ENCODE measurements at regions not wholly inside any gene's neighbourhood (a gene's known extent, or its start where the extent isn't known, plus 50 kb on each side); places are given as distances from the start of the nearest gene placed in this dataset.
"Not testable (repeated sequence)": the region's sequence is repeated elsewhere in the genome, so short reads cannot be mapped to it uniquely, and the experiment has no call there.

GRCh38 chr3:107450254-107450893 is 72.4 kb upstream of the BBX start:
- no peak for DNase-seq
- Mint-ChIP-seq H3K4me3 (no peak overlapping the region), H3K36me3 (ENCODE audit: low read depth) (no peaks in the 10 kb centered on the region), H3K4me1 (no peaks in the 10 kb centered on the region), H3K27me3 (peaks cover 2% of the 10 kb centered on the region), H3K27ac (no peak overlapping the region)
- no peaks in the 10 kb centered on the region for H3K9me3 ChIP-seq (ENCODE audit: control insufficient read depth, low read length, poor library complexity, severe bottlenecking)
- no peak for ATAC-seq

GRCh38 chr3:107452436-107452835 is 70.3 kb upstream of the BBX start:
- no peak for ATAC-seq
- no peak overlapping the region for H3K27ac Mint-ChIP-seq
- DNase-seq: no peak
- H3K4me3 Mint-ChIP-seq: no peak overlapping the region
- no peaks in the 10 kb centered on the region for H3K36me3 Mint-ChIP-seq (ENCODE audit: low read depth)
- H3K4me1 Mint-ChIP-seq: no peaks in the 10 kb centered on the region
- peaks cover 6% of the 10 kb centered on the region for H3K27me3 Mint-ChIP-seq
- H3K9me3 ChIP-seq (ENCODE audit: control insufficient read depth, low read length, poor library complexity, severe bottlenecking): no peaks in the 10 kb centered on the region

- DNase-seq: no peak
- H3K4me3 Mint-ChIP-seq: no peak overlapping the region
- no peak overlapping the region for H3K27ac Mint-ChIP-seq
- H3K27me3 Mint-ChIP-seq: peaks cover 14% of the 10 kb centered on the region
- no peaks in the 10 kb centered on the region for H3K4me1 Mint-ChIP-seq
- no peak for ATAC-seq
- H3K9me3 ChIP-seq (ENCODE audit: control insufficient read depth, low read length, poor library complexity, severe bottlenecking): no peaks in the 10 kb centered on the region
- peaks cover 4% of the 10 kb centered on the region for H3K36me3 Mint-ChIP-seq (ENCODE audit: low read depth)
These were observed 69.3 kb upstream of the BBX start for GRCh38 chr3:107453504-107453903.

GRCh38 chr3:107455621-107456020 is 67.1 kb upstream of the BBX start:
- ATAC-seq (no peak), DNase-seq (no peak)
- peaks cover 4% of the 10 kb centered on the region for H3K36me3 Mint-ChIP-seq (ENCODE audit: low read depth)
- no peak overlapping the region for H3K4me3 Mint-ChIP-seq
- H3K27me3 Mint-ChIP-seq: peaks cover 14% of the 10 kb centered on the region
- no peaks in the 10 kb centered on the region for H3K4me1 Mint-ChIP-seq
- H3K9me3 ChIP-seq (ENCODE audit: control insufficient read depth, low read length, poor library complexity, severe bottlenecking): no peaks in the 10 kb centered on the region
- no peak overlapping the region for H3K27ac Mint-ChIP-seq

GRCh38 chr3:107456501-107456900 is 66.3 kb upstream of the BBX start:
- H3K4me1 Mint-ChIP-seq: no peaks in the 10 kb centered on the region
- peaks cover 4% of the 10 kb centered on the region for H3K36me3 Mint-ChIP-seq (ENCODE audit: low read depth)
- no peak for DNase-seq
- ATAC-seq: no peak
- H3K27ac Mint-ChIP-seq: no peak overlapping the region
- H3K27me3 Mint-ChIP-seq: peaks cover 14% of the 10 kb centered on the region
- H3K9me3 ChIP-seq (ENCODE audit: control insufficient read depth, low read length, poor library complexity, severe bottlenecking): no peaks in the 10 kb centered on the region
- no peak overlapping the region for H3K4me3 Mint-ChIP-seq

GRCh38 chr3:107458871-107459270 is 63.9 kb upstream of the BBX start:
- ATAC-seq (no peak), DNase-seq (no peak)
- Mint-ChIP-seq H3K27ac (no peak overlapping the region), H3K27me3 (peaks cover 28% of the 10 kb centered on the region), H3K4me1 (no peaks in the 10 kb centered on the region), H3K36me3 (ENCODE audit: low read depth) (peaks cover 4% of the 10 kb centered on the region), H3K4me3 (no peak overlapping the region)
- H3K9me3 ChIP-seq (ENCODE audit: control insufficient read depth, low read length, poor library complexity, severe bottlenecking): no peaks in the 10 kb centered on the region

GRCh38 chr3:107461721-107462120 is 61.0 kb upstream of the BBX start:
- Mint-ChIP-seq H3K36me3 (ENCODE audit: low read depth) (peaks cover 8% of the 10 kb centered on the region), H3K4me1 (no peaks in the 10 kb centered on the region), H3K27me3 (peaks cover 33% of the 10 kb centered on the region), H3K4me3 (no peak overlapping the region), H3K27ac (no peak overlapping the region)
- ATAC-seq: no peak
- no peak for DNase-seq
- no peaks in the 10 kb centered on the region for H3K9me3 ChIP-seq (ENCODE audit: control insufficient read depth, low read length, poor library complexity, severe bottlenecking)

GRCh38 chr3:107464037-107464436 is 58.7 kb upstream of the BBX start:
- peak overlapping the region; percentile 37 for H3K27ac Mint-ChIP-seq

GRCh38 chr3:107465064-107465631 is 57.6 kb upstream of the BBX start:
- H3K4me3 Mint-ChIP-seq: no peak overlapping the region
- H3K36me3 Mint-ChIP-seq (ENCODE audit: low read depth): peaks cover 5% of the 10 kb centered on the region
- no peak for ATAC-seq
- peaks cover 38% of the 10 kb centered on the region for H3K27me3 Mint-ChIP-seq
- H3K4me1 Mint-ChIP-seq: peaks cover 2% of the 10 kb centered on the region
- no peak overlapping the region for H3K27ac Mint-ChIP-seq
- no peaks in the 10 kb centered on the region for H3K9me3 ChIP-seq (ENCODE audit: control insufficient read depth, low read length, poor library complexity, severe bottlenecking)
- DNase-seq: no peak

More at GRCh38 chr3:107464037-107464436, 58.7 kb upstream of the BBX start:
- H3K4me1 Mint-ChIP-seq: peaks cover 2% of the 10 kb centered on the region
- no peaks in the 10 kb centered on the region for H3K9me3 ChIP-seq (ENCODE audit: control insufficient read depth, low read length, poor library complexity, severe bottlenecking)
- DNase-seq: no peak
- no peak for ATAC-seq
- H3K27me3 Mint-ChIP-seq: peaks cover 34% of the 10 kb centered on the region
- H3K4me3 Mint-ChIP-seq: no peak overlapping the region
- peaks cover 5% of the 10 kb centered on the region for H3K36me3 Mint-ChIP-seq (ENCODE audit: low read depth)

GRCh38 chr3:107468782-107469181 is 54.0 kb upstream of the BBX start:
- peaks cover 2% of the 10 kb centered on the region for H3K4me1 Mint-ChIP-seq
- H3K27ac Mint-ChIP-seq: no peak overlapping the region
- H3K36me3 Mint-ChIP-seq (ENCODE audit: low read depth): peaks cover 7% of the 10 kb centered on the region
- H3K4me3 Mint-ChIP-seq: no peak overlapping the region
- peaks cover 24% of the 10 kb centered on the region for H3K27me3 Mint-ChIP-seq
- no peak for DNase-seq
- ATAC-seq: no peak
- no peaks in the 10 kb centered on the region for H3K9me3 ChIP-seq (ENCODE audit: control insufficient read depth, low read length, poor library complexity, severe bottlenecking)

- ATAC-seq: not testable (repeated sequence)
These were observed 52.3 kb upstream of the BBX start for GRCh38 chr3:107470496-107470895.

More at GRCh38 chr3:107470496-107470895, 52.3 kb upstream of the BBX start:
- not testable (repeated sequence) for DNase-seq; H3K9me3 ChIP-seq (ENCODE audit: control insufficient read depth, low read length, poor library complexity, severe bottlenecking); H3K4me3 Mint-ChIP-seq; H3K4me1 Mint-ChIP-seq; H3K27ac Mint-ChIP-seq; H3K36me3 Mint-ChIP-seq (ENCODE audit: low read depth)
- peaks cover 18% of the 10 kb centered on the region for H3K27me3 Mint-ChIP-seq

All from T-helper 17 cell (primary cell).